ENCODE measurements at regions not wholly inside any gene's neighbourhood (a gene's known extent, or its start where the extent isn't known, plus 50 kb on each side); places are given as distances from the start of the nearest gene placed in this dataset.

DNA sequence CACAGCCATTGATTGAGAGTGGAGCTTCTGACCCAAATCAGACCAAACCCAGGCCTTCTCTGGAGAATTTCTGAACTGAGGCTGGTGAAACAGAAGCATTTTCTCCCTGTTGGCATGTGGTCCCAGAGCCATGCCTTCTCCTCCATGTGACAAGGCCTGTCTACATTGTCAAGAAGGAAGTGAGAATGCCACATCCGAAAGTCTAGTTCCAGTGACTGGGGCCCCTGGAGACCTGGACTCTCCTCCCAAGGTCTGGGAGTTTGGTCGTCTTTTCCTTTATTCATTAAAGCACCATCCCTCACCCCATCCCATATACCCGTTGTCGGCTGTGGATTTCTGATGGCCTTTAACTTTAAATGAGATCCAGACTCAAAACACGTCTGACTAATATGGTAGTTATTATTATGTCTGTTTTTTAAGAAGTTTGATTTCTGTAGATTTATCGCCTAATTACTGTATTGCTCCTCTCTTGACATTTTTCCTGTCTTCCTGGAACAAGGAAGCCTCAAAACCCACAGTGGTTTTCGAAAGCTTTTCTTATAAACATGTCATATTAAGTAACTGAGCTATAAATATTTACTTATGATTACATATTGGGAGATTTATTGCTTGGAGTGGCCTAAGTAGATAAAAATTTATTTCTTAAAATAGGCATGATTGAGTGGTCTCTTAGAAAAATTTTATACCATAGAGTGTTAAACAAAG, 128.3 kb upstream of the FRY start:
- peaks cover 8% of the 10 kb centered on the region for H3K36me3 Mint-ChIP-seq (ENCODE audit: low read depth)
- H3K9me3 ChIP-seq (ENCODE audit: control insufficient read depth, low read length, poor library complexity, severe bottlenecking): no peaks in the 10 kb centered on the region
- no peaks in the 10 kb centered on the region for H3K27me3 Mint-ChIP-seq
- peak overlapping the region; percentile 95 for H3K27ac Mint-ChIP-seq
- DNase-seq (no peak), ATAC-seq (peak; percentile 6)
- peak overlapping the region; percentile 78 for H3K4me3 Mint-ChIP-seq
- H3K4me1 Mint-ChIP-seq: peaks cover 64% of the 10 kb centered on the region

- H3K9me3 ChIP-seq (ENCODE audit: control insufficient read depth, low read length, poor library complexity, severe bottlenecking): no peaks in the 10 kb centered on the region
- Mint-ChIP-seq H3K27me3 (no peaks in the 10 kb centered on the region), H3K4me1 (peaks cover 65% of the 10 kb centered on the region), H3K36me3 (ENCODE audit: low read depth) (peaks cover 8% of the 10 kb centered on the region), H3K4me3 (peak overlapping the region; percentile 62), H3K27ac (peak overlapping the region; percentile 95)
- DNase-seq (no peak), ATAC-seq (peak; percentile 51)
Observed at GRCh38 chr13:31904941-31905824, 126.4 kb upstream of the FRY start.

- no peak for DNase-seq
- no peak for ATAC-seq
- Mint-ChIP-seq H3K27ac (peak overlapping the region; percentile 95), H3K27me3 (no peaks in the 10 kb centered on the region), H3K4me1 (peaks cover 61% of the 10 kb centered on the region), H3K4me3 (no peak overlapping the region), H3K36me3 (ENCODE audit: low read depth) (peaks cover 7% of the 10 kb centered on the region)
- H3K9me3 ChIP-seq (ENCODE audit: control insufficient read depth, low read length, poor library complexity, severe bottlenecking): no peaks in the 10 kb centered on the region
Observed at GRCh38 chr13:31905961-31906360, 125.6 kb upstream of the FRY start.

DNA sequence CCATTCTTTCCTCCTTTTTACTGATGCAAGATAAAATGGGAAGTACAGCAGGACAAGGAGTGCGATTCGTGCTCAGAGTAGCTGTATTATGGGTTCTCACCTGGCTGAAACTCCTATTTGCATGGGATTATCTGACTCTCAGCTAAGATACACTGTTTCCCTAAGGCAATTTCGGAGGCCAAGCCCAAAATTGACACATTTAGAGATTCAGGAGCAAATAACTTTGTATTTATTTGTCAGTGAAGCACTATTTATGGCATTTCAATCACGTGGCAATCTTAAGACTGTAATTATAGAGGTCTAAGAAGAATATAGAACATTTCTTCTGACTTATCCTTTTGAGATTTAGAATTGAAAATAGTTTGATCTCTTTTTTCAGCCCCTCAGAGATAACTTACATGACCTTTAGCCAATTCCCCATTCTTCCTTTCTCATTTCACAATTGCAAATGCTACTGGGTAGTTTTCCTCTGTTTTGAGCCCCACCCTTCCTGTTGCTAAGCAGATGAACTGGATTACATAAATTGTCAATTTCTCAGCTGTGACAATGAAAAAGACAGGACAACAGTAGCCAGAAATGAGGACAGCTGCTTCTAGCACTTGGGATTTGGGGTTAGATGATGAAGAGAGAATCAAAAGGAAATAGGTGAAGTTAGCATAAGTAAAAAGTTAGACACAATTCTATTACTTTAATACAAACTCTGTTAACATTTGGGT, 122.7 kb upstream of the FRY start:
- peak overlapping the region; percentile 53 for H3K4me3 Mint-ChIP-seq
- H3K9me3 ChIP-seq (ENCODE audit: control insufficient read depth, low read length, poor library complexity, severe bottlenecking): no peaks in the 10 kb centered on the region
- peak overlapping the region; percentile 77 for H3K27ac Mint-ChIP-seq
- H3K27me3 Mint-ChIP-seq: no peaks in the 10 kb centered on the region
- DNase-seq (no peak), ATAC-seq (peak; percentile 32)
- H3K4me1 Mint-ChIP-seq: peaks cover 50% of the 10 kb centered on the region
- H3K36me3 Mint-ChIP-seq (ENCODE audit: low read depth): peaks cover 4% of the 10 kb centered on the region

DNA sequence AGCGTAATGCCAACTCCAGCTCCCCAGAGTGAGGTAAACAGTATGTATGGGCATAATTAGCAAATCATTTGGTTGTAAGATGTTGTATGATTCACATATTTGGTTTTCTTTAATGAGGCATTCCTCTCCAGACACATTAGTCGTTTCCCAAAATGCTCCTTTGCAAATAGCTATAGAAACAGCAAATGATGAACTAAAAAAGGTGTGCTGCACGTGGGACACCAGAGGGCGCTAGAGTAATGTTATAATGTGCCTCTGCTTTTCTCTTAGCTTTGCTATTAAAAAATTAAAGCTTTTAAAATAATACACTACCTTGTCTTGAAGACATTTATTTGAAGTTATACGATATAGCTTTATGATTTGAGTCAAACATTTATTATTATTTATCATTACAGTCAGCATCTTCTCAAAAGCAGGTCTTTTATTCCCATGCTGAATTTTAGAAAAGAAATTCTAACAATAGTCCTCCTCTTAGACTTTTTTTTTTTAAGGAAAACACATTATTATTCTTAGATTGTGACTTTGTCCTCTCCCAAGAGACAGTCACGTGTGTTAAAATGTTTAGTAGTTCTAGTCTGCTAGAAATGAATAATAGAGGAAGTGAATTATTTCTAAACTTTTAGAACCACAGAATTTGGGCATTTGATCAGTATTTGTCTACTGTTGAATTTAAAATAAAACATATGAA, 121.6 kb upstream of the FRY start:
- Mint-ChIP-seq H3K4me1 (peaks cover 47% of the 10 kb centered on the region), H3K4me3 (no peak overlapping the region), H3K36me3 (ENCODE audit: low read depth) (peaks cover 4% of the 10 kb centered on the region), H3K27ac (peak overlapping the region; percentile 77), H3K27me3 (no peaks in the 10 kb centered on the region)
- H3K9me3 ChIP-seq (ENCODE audit: control insufficient read depth, low read length, poor library complexity, severe bottlenecking): no peaks in the 10 kb centered on the region
- DNase-seq (peak; percentile 26 to 47 (median 36)), ATAC-seq (peak; percentile 62)

- Mint-ChIP-seq H3K27me3 (no peaks in the 10 kb centered on the region), H3K4me1 (peaks cover 44% of the 10 kb centered on the region), H3K4me3 (peak overlapping the region; percentile 19), H3K36me3 (ENCODE audit: low read depth) (peaks cover 4% of the 10 kb centered on the region), H3K27ac (peak overlapping the region; percentile 51)
- no peak for DNase-seq
- no peaks in the 10 kb centered on the region for H3K9me3 ChIP-seq (ENCODE audit: control insufficient read depth, low read length, poor library complexity, severe bottlenecking)
- ATAC-seq: no peak
Observed at GRCh38 chr13:31910633-31911032, 120.9 kb upstream of the FRY start.

- no peak overlapping the region for H3K4me3 Mint-ChIP-seq
- DNase-seq (no peak), ATAC-seq (no peak)
- H3K27ac Mint-ChIP-seq: peak overlapping the region; percentile 88
- H3K9me3 ChIP-seq (ENCODE audit: control insufficient read depth, low read length, poor library complexity, severe bottlenecking): no peaks in the 10 kb centered on the region
- peaks cover under 1% of the 10 kb centered on the region for H3K36me3 Mint-ChIP-seq (ENCODE audit: low read depth)
- H3K27me3 Mint-ChIP-seq: no peaks in the 10 kb centered on the region
- H3K4me1 Mint-ChIP-seq: peaks cover 34% of the 10 kb centered on the region
Observed at GRCh38 chr13:31912647-31913401, 118.8 kb upstream of the FRY start.

DNA sequence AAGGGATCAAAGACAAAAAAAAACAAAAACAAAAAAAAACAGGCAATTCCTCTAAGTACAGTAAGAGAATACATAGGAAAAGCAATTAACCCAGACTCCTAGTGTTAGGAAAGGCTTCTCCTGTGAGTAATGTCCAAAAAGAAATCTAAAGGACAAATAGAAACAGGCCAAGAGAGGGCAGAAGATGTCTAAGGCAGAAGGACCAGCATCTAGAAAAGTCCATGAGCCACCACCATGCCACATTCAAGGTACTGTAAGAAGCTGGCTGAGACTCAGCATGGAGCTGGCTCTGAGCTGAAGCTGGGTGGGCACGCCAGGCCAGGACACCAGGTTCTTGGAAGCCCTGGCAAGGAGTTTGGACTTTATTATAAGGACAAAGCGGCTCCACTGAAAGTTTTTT, 118.1 kb upstream of the FRY start:
- Mint-ChIP-seq H3K36me3 (ENCODE audit: low read depth) (no peaks in the 10 kb centered on the region), H3K4me1 (peaks cover 32% of the 10 kb centered on the region), H3K4me3 (no peak overlapping the region), H3K27me3 (no peaks in the 10 kb centered on the region), H3K27ac (peak overlapping the region; percentile 88)
- DNase-seq (no peak), ATAC-seq (no peak)
- no peaks in the 10 kb centered on the region for H3K9me3 ChIP-seq (ENCODE audit: control insufficient read depth, low read length, poor library complexity, severe bottlenecking)

- Mint-ChIP-seq H3K27ac (peak overlapping the region; percentile 47), H3K27me3 (no peaks in the 10 kb centered on the region), H3K36me3 (ENCODE audit: low read depth) (no peaks in the 10 kb centered on the region), H3K4me3 (no peak overlapping the region), H3K4me1 (peaks cover 32% of the 10 kb centered on the region)
- ATAC-seq: no peak
- no peaks in the 10 kb centered on the region for H3K9me3 ChIP-seq (ENCODE audit: control insufficient read depth, low read length, poor library complexity, severe bottlenecking)
- no peak for DNase-seq
Observed at GRCh38 chr13:31914843-31915242, 116.7 kb upstream of the FRY start.

GRCh38 chr13:31918707-31919106, 112.9 kb upstream of the FRY start:
- H3K9me3 ChIP-seq (ENCODE audit: control insufficient read depth, low read length, poor library complexity, severe bottlenecking): no peaks in the 10 kb centered on the region
- H3K36me3 Mint-ChIP-seq (ENCODE audit: low read depth): peaks cover 7% of the 10 kb centered on the region
- peak overlapping the region; percentile 56 for H3K27ac Mint-ChIP-seq
- DNase-seq (no peak), ATAC-seq (no peak)
- H3K4me1 Mint-ChIP-seq: peaks cover 34% of the 10 kb centered on the region
- H3K27me3 Mint-ChIP-seq: no peaks in the 10 kb centered on the region
- no peak overlapping the region for H3K4me3 Mint-ChIP-seq

DNA sequence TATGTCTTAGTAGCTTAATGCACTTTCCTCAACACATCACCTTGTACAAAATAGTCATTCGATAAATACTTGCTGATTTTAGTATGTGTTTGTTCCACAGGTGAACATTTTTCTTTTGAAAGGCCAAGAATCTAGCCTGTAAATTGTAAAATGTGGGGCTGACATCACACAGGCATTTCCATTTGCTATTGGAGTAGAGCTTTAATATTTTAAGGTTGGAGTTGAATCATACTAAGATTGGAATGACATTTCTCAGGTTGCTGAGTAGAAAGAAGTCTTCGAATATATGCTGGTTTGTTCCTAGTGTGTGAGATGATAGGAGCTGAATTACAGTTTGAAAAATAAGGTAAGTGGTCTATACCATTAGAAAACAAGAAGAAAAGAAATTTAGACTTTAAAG, 112.3 kb upstream of the FRY start:
- H3K27ac Mint-ChIP-seq: peak overlapping the region; percentile 56
- no peak overlapping the region for H3K4me3 Mint-ChIP-seq
- H3K27me3 Mint-ChIP-seq: no peaks in the 10 kb centered on the region
- ATAC-seq: no peak
- H3K36me3 Mint-ChIP-seq (ENCODE audit: low read depth): peaks cover 8% of the 10 kb centered on the region
- H3K4me1 Mint-ChIP-seq: peaks cover 36% of the 10 kb centered on the region
- no peak for DNase-seq
- no peaks in the 10 kb centered on the region for H3K9me3 ChIP-seq (ENCODE audit: control insufficient read depth, low read length, poor library complexity, severe bottlenecking)

GRCh38 chr13:31919971-31920726, 111.4 kb upstream of the FRY start:
- peak; percentile 33 for ATAC-seq
- H3K36me3 Mint-ChIP-seq (ENCODE audit: low read depth): peaks cover 8% of the 10 kb centered on the region
- no peaks in the 10 kb centered on the region for H3K9me3 ChIP-seq (ENCODE audit: control insufficient read depth, low read length, poor library complexity, severe bottlenecking)
- H3K27ac Mint-ChIP-seq: peak overlapping the region; percentile 56
- H3K4me3 Mint-ChIP-seq: no peak overlapping the region
- no peaks in the 10 kb centered on the region for H3K27me3 Mint-ChIP-seq
- H3K4me1 Mint-ChIP-seq: peaks cover 39% of the 10 kb centered on the region
- no peak for DNase-seq

Measured in T-helper 17 cell (primary cell).